Gastroesophageal sphincter (tissue), 3 donors: ENCODE measurements at regions not wholly inside any gene's neighbourhood (a gene's known extent, or its start where the extent isn't known, plus 50 kb on each side); places are given as distances from the start of the nearest gene placed in this dataset.

Experiments used
- EP300 ChIP-seq: sonication (generic); formaldehyde crosslinking; IDR thresholded peaks from one replicate; pipeline ENCODE4 v1.6.1; 2017; ENCODE audit warnings: antibody characterized with exemption, mild to moderate bottlenecking
- POLR2A ChIP-seq, 2 donors: fragments of 450-650 bp; IDR thresholded peaks; one replicate each; pipeline ENCODE4 v1.6.1; 2017; ENCODE audit warnings: antibody characterized with exemption in 2 of 2, mild to moderate bottlenecking in 2 of 2, moderate library complexity in 1 of 2
- TF ChIP-seq, protein P1 (sequence below), 4 experiments: fragments of 200-600 bp in 2 of 4; fragments of 450-650 bp in 2 of 4; sonication (generic) in 1 of 4; IDR thresholded peaks; one replicate each; pipeline ENCODE4 v1.5.1; 2017 to 2019; ENCODE audit warnings: antibody characterized with exemption in 4 of 4, mild to moderate bottlenecking in 2 of 4, moderate library complexity in 2 of 4

DNA sequence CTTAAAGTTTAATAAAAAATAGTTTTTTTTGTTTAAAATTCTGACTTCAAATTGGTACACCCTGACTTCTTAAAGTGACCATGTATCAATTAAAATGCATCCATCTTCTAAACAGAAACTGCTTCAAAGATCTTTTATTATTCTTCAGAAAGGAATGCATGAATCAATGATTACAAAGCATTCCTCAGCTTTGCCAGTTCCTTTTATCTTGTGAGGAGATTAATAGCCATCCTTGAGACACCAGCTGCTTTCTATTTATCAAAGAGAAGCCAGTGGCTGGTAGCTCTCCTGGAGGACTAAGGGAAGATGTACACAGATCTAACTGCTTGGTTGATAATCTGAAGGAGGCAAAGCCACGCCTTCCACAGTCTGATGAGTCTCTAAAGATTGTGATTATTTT lies 2222.5 kb downstream of the LRRC4C start:
- TF ChIP-seq, protein P1, sequence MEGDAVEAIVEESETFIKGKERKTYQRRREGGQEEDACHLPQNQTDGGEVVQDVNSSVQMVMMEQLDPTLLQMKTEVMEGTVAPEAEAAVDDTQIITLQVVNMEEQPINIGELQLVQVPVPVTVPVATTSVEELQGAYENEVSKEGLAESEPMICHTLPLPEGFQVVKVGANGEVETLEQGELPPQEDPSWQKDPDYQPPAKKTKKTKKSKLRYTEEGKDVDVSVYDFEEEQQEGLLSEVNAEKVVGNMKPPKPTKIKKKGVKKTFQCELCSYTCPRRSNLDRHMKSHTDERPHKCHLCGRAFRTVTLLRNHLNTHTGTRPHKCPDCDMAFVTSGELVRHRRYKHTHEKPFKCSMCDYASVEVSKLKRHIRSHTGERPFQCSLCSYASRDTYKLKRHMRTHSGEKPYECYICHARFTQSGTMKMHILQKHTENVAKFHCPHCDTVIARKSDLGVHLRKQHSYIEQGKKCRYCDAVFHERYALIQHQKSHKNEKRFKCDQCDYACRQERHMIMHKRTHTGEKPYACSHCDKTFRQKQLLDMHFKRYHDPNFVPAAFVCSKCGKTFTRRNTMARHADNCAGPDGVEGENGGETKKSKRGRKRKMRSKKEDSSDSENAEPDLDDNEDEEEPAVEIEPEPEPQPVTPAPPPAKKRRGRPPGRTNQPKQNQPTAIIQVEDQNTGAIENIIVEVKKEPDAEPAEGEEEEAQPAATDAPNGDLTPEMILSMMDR (IDR thresholded peaks at IDR 0.05), result no peak
- TF ChIP-seq POLR2A (IDR thresholded peaks at IDR 0.05), result no peak
- no peak for TF ChIP-seq EP300
